GM19372 (cell line): ENCODE measurements at regions not wholly inside any gene's neighbourhood (a gene's known extent, or its start where the extent isn't known, plus 50 kb on each side); places are given as distances from the start of the nearest gene placed in this dataset.
"Not testable (repeated sequence)": the region's sequence is repeated elsewhere in the genome, so short reads cannot be mapped to it uniquely, and the experiment has no call there.

Experiments used
- ATAC-seq: cut with Tn5 transposase; IDR thresholded peaks from one replicate; pipeline ENCODE4 v1.9.1; 2021; ENCODE audit warnings: mild to moderate bottlenecking, low read depth, moderate library complexity; ENCODE audit not compliant: unreplicated experiment

DNA sequence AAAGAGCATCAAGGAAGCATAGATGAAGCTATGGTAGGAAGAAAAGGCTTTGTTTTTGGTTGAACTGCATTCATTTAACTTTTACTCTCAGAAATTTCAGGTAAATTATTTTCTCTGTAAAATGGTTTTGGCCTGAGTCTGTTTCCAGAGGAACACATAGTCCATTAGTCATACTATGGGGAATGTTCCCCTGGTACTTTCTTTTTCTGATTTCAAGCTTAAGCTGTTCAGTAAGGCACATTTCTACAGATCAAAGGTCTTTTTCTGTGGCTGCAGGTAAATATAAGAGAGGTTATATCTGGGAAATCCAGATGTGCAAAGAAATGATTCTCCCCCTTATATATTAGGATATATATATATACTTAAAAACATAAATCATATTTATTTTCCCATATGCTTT is 1744.4 kb upstream of the ADGRL3 start:
- no peak for ATAC-seq

DNA sequence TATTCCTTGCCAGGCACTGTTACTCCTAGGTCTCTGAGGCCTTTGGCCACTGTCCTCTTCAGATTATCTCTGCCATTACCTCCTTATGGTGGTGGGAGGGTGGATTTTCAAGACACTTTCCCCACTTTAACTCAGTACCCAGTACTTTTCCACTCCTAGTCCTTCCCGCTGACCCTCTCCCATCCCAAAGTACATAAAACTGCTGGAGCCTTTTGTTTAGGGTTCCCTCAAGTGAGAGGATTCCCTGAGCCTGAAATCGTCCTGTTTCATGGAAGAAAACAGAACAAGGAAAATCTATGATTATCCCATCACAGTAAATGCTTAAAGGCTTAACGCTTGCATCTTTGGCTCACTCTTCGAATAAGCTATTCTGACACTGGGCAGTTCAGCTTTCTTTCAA is 1742.5 kb upstream of the ADGRL3 start:
- ATAC-seq: no peak

DNA sequence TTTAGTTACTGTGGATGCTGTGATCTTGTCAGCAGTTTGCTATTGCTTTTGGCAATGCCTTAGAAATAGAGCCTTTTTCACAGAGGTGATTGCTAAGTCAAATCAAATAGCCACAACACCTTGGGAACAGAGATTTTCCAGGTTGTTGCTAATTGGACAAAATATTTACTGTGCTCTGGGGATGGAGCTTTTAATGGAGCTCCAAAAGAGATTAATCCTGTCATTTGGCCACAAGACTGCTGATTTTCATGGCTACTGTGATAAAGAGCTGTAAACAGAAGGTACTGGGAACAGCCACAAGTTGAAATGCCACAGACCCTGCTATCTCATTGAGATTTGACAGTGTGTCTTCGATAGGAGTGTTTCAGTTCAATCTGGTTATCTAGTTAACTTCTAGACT is 1715.2 kb upstream of the ADGRL3 start:
- no peak for ATAC-seq

- ATAC-seq: no peak
Measured at GRCh38 chr4:59500103-59500502, 1700.0 kb upstream of the ADGRL3 start.

DNA sequence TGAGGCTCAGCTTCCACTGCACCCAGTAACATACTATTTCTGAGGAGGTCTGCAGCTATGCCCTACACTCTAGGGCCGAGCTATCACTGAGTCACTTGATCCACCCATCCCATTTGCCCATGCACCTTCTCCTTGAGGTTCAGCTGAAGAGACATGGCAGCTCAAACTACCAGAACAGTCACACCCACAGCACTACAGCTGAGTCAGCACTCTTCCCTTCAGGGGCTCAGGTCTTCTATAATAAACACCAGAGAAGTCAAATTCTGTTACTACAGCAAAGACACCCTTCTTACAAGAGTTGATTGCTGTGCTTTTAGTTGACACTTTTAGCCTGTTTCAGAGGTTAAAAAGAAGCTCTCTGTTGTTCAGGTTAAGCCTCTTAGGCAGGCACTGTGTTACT is 1696.4 kb upstream of the ADGRL3 start:
- ATAC-seq: no peak

GRCh38 chr4:59511809-59512208 is 1688.3 kb upstream of the ADGRL3 start:
- not testable (repeated sequence) for ATAC-seq

DNA sequence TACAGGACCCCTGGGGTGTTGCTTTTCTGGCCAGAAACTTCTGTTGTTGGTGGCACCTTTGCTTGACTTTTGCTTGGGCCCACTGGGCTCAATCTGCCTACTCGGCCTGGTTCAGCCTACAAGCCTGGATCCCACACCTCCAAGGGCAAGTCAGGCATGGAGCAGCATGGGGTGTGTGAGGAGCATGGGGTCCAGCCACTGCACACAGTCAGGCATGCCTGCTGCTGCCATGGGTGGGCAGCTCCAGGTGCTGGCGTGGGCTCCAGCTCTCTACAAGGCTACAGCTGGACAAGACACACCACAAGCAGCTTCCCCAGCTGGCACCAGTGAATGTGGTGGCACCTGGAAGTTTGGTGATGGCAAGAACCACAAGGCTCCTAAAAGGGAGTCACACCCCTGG is 1683.1 kb upstream of the ADGRL3 start:
- ATAC-seq: no peak

DNA sequence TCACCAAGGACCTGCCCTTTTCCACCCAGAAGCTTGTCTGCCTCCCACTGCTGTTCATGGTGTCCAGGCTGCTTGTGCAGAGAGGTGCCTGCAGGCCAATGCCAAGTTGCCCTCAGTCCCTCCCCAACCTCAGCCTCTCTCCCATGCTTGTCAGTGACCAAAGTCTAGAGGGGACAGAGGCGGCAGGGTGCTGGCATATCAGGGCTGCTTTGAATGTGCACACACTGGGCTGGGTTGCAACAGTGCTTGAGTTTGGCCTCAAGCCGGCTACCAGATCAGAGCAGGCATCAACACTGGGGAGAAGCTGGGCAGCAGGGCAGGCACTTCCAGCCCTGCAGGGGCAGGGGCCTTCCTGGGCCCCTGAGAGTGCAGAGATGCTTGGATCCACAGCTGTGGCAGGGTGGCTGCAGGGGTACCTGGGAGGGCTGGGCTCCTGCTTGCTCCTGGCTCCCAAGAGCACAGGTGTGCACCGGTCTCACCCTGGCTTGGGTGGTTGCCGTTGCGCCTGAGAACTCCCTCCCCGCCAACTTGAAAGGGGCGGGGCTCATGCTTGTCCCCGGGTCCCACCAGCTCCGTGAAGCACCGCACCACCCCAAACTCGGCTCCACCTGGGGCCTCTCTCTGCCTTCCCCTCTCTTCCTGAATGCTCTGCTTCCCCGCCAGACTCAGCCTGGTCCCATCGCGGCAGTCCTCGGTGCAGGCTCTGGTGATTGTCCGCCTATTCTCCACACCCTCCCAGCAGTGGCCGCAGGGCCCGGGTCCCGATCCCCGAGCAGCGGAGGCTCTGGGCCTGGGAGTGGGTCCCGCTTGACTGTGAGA is 1681.9 kb upstream of the ADGRL3 start:
- ATAC-seq: no peak

GRCh38 chr4:59525885-59526284 is 1674.2 kb upstream of the ADGRL3 start:
- no peak for ATAC-seq

DNA sequence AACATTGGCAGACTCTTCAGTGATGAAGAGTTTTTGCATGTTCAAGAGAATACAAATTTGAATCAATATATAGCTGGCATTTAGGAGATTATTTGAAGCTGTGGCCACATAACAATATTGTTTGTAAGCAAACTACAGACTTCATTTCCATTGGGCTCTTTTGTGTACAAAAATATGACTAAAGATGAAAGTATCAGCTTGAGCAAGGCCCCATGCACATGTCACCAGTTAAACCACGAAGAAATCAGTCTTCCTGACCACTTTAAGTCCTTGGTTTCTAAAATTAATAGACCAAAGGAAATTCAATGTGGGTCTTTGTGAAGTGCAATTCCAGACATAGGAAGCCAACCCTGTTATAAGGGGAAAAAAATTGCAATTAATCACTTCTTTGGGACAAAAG is 1664.6 kb upstream of the ADGRL3 start:
- no peak for ATAC-seq

DNA sequence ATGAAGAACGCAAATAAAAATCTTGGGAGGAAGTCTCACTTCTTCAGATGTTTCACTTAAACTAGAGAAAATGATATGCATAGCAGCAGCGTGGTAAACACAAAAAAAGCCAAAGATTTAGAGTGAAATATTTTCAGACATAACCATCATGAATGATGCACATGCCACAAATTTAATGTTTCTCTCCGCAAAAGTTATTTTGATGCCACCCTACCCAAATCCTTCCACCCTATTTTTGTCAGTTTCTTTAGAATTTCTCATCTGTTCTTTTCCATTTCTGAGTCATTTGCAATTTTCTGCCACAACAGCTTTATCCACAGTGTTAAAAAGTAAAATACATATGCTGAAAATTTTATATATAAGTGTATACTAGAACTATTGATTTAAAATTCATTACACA is 1663.7 kb upstream of the ADGRL3 start:
- no peak for ATAC-seq

- ATAC-seq: no peak
Measured at GRCh38 chr4:59537246-59537886, 1662.8 kb upstream of the ADGRL3 start.

- ATAC-seq: no peak
Measured at GRCh38 chr4:59539401-59539800, 1660.7 kb upstream of the ADGRL3 start.

GRCh38 chr4:59540311-59540710 is 1659.8 kb upstream of the ADGRL3 start:
- no peak for ATAC-seq

DNA sequence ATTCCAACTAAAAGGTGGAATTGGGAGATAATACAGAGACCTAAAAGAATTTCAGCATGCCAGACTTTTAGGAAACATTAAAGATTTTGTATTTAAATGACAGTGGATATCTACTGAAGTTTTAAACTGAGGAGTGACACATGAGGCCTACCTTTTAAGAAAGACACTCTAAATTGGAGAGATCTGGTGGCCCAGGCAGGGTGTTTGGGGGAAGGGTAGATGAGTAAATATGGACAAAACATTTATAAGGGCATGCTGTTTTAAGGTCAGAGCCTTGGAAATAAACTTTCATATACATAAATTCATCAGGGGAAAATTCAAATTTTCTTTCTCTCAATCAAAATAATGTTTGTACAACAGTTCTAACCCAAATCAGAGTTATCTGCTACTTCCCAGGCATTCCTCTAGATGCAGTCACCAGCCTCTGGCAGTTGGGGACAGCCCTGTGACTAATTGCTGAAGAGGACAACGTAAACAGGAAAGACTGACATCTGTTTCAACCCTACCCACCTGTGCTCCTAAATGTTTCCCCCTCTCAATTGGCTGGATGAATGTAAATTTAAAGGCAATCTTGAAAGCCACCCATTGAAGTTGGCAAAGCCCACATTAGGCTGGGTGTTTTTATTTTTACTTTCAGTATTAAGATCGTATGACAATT is 1646.9 kb upstream of the ADGRL3 start:
- peak; percentile 94 for ATAC-seq

DNA sequence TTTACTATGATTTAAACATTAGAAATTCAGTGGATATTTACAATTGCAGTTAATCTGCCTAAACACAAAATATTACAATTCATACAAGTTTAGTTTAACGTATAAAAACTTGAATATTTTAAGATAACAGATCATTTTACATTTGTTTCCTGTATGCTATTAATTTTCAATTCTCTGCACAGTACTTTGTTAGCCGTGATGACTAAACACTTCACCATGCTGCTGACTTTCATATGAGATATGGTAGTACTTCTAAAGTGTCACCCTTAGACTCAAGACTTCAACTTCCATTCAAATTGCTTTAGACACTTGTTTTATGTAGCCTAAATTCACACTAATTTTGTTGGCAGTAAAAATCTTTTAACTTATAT is 1646.4 kb upstream of the ADGRL3 start:
- peak; percentile 66 for ATAC-seq

GRCh38 chr4:59556191-59556590 is 1643.9 kb upstream of the ADGRL3 start:
- ATAC-seq: not testable (repeated sequence)

DNA sequence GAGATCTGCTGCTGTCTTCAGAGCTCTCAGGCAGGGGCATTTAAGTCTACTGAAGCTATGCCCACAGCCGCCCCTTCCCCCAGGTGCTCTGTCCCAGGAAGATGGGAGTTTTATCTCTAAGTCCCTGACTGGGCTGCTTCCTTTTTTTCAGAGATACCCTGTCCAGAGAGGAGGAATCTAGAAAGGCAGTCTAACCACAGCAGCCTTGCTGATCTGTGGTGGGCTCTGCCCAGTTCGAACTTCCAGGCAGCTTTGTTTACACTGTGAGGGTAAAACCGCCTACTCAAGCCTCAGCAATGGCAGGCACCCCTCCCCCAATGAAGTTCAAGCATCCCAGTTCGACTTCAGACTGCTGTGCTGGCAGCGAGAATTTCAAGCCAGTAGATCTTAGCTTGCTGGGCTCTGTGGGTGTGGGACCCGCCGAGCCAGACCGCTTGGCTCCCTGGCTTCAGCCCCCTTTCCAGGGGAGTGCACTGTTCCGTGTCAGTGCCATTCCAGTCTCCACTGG is 1639.9 kb upstream of the ADGRL3 start:
- ATAC-seq: not testable (repeated sequence)

GRCh38 chr4:59565836-59566235 is 1634.3 kb upstream of the ADGRL3 start:
- ATAC-seq: no peak

DNA sequence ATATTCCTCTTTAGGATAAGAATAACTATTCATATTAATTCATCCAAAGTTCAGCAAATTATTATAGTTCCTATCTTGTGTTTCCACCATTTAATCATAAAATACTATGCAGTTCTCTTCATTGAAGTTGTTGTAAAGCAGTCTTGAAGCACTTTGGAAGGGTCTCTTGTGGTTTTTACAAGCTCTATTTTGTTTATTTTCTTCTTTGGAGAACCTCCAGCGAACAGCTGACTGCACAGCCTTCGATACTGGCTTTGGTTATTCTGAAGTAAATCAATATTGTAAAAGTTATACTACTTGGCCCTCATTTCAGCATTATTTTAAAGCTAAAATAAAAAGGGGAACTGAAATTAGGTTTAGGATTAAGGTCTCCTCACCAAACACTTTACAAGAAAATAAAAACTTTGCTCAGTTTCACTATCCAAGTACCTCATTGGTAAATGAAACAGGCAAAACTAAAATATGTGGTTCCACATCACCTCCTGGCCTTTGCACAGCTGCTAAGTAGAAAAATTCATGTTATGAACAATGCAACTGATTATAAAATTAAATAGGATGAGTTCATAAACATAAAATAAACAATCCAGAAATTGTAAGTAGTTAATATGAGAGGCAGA is 1629.2 kb upstream of the ADGRL3 start:
- ATAC-seq: peak; percentile 94

DNA sequence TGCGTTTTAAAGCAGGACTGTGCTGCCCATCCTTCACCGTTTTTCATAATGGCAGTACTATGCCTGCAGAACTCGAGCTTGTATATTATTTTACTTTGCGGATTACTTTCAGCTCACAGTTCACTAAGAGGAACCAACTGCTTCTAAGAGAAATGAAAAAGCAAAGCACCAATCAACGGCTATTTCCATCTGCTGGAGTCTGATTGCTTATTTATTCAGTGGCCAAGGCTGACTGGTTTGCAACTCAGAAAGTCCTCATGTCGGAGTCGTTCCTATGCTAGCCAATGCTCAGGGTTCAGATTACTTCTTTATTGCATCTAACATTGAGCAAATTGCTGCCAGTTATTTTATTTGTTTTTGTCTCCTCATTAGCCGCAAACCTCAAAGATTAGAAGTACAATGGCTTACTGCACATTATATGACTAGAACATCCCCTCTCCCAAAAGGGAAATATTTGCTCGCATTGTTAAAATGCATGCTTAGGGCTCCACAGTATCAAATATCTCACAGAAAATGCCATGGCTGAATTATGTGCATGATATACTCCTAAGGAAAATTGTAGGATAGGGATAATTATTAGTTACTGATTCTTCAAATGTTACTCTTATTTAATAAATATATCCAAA is 1628.2 kb upstream of the ADGRL3 start:
- no peak for ATAC-seq
